Colonic mucosa (tissue), 4 donors: ENCODE measurements at regions not wholly inside any gene's neighbourhood (a gene's known extent, or its start where the extent isn't known, plus 50 kb on each side); places are given as distances from the start of the nearest gene placed in this dataset.

Experiments used
- DNase-seq: peaks from one replicate; pipeline ENCODE4 v3.0.0-alpha.2; 2020
- H3K27ac ChIP-seq: fragments of 200-600 bp; one replicate; pipeline ENCODE4 v1.8.0; 2021
- H3K27me3 ChIP-seq: fragments of 200-600 bp; one replicate; pipeline ENCODE4 v1.8.0; 2021
- H3K36me3 ChIP-seq: fragments of 200-600 bp; one replicate; pipeline ENCODE4 v1.8.0; 2021
- H3K4me1 ChIP-seq: fragments of 200-600 bp; one replicate; pipeline ENCODE4 v1.8.0; 2021; ENCODE audit warnings: mild to moderate bottlenecking
- H3K4me3 ChIP-seq: fragments of 200-600 bp; one replicate; pipeline ENCODE4 v1.8.0; 2021
- H3K9ac ChIP-seq, 2 donors: one replicate each; pipeline ENCODE4 v1.7.0; 2013; ENCODE audit warnings: control low read depth in 2 of 2, low read depth in 2 of 2, low read length in 2 of 2
- H3K9me3 ChIP-seq: fragments of 200-600 bp; one replicate; pipeline ENCODE4 v1.8.0; 2021
- intact Hi-C: fragments of 100-400 bp; cut with DNase I; formaldehyde crosslinking; loops from one replicate; pipeline ENCODE4 v1.14.1; 2022
- TF ChIP-seq, protein P1 (sequence below): fragments of 200-600 bp; IDR thresholded peaks from one replicate; pipeline ENCODE4 v1.8.0; 2022; ENCODE audit warnings: antibody characterized with exemption, mild to moderate bottlenecking
- donor health status: healthy.
- donor health status: DM: no; HTN: no; CAD: no.
- donor health status: DM: no; HTN: no; CAD: no.

DNA sequence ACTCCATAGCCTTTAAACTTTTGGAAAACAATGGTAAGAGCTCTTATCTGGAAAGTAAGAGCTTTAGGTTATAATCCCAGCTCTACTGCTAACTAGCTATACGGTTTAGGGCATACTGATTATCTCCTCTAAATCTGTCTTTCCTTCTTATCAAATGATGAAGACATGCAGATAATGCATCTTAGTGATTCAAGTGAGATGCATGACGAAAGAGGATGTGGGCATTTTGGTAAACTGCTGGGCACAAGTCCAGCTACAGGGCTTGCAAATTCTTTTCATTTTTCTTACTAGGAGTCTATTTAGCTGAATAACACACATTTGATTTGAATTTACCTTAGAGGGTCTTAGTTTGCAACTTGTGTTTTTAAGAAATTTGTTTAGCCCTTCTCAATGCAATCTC, 1604.8 kb upstream of the ZEB2 start:
- no peak for DNase-seq
- TF ChIP-seq, protein P1, sequence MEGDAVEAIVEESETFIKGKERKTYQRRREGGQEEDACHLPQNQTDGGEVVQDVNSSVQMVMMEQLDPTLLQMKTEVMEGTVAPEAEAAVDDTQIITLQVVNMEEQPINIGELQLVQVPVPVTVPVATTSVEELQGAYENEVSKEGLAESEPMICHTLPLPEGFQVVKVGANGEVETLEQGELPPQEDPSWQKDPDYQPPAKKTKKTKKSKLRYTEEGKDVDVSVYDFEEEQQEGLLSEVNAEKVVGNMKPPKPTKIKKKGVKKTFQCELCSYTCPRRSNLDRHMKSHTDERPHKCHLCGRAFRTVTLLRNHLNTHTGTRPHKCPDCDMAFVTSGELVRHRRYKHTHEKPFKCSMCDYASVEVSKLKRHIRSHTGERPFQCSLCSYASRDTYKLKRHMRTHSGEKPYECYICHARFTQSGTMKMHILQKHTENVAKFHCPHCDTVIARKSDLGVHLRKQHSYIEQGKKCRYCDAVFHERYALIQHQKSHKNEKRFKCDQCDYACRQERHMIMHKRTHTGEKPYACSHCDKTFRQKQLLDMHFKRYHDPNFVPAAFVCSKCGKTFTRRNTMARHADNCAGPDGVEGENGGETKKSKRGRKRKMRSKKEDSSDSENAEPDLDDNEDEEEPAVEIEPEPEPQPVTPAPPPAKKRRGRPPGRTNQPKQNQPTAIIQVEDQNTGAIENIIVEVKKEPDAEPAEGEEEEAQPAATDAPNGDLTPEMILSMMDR, result no peak

DNA sequence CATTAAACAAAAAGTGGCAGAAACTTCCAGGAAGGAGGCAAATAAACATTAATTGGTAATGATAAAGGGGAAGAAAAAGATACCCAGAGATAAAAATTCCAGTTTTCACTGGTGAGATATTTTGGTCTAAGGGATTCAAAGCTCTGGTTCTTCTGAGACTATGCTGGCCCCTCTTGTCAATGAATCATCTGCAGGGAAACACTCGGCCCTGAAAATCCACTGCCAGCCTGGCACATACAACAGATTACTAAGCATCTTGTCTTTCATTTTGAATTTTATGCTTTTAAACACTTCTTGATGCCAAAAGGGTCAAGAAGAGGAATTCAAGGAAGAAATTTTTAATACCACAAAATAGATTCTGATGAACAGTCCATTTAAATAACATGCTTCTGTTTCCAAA, 1603.8 kb upstream of the ZEB2 start:
- Histone ChIP-seq H3K4me3 (no peak overlapping the region), H3K36me3 (no peaks in the 10 kb centered on the region), H3K27ac (no peak overlapping the region), H3K4me1 (no peaks in the 10 kb centered on the region), H3K27me3 (no peaks in the 10 kb centered on the region), H3K9ac (no peak overlapping the region), H3K9me3 (no peaks in the 10 kb centered on the region)
- TF ChIP-seq, protein P1, result no peak
- intact Hi-C loops, result no loop called here
- DNase-seq, result no peak

More for the DNA sequence above, 1604.8 kb upstream of the ZEB2 start:
- Histone ChIP-seq H3K27ac (no peak overlapping the region), H3K4me1 (no peaks in the 10 kb centered on the region), H3K27me3 (no peaks in the 10 kb centered on the region), H3K9me3 (no peaks in the 10 kb centered on the region), H3K9ac (no peak overlapping the region), H3K36me3 (no peaks in the 10 kb centered on the region), H3K4me3 (no peak overlapping the region)
- intact Hi-C loops, result no loop called here

DNA sequence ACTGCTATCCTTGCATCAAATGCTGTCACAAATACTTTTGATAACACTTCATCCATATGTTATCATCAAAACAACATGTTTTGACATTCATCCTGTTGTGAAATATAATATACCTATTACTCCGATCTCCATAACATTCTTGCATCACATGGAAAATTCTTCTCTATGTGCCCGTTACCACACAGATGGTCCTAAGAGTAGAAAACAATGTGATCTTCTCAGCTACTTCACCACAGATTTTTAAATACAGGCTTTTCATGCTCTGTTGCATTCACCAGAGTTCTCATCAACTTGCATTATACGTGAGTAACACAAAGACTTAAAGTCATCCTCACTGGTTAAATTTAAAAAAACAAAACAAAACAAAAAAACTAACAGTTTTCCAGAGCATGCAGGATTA, 1603.3 kb upstream of the ZEB2 start:
- Histone ChIP-seq H3K9ac (no peak overlapping the region), H3K27me3 (no peaks in the 10 kb centered on the region), H3K27ac (no peak overlapping the region), H3K4me3 (no peak overlapping the region), H3K4me1 (no peaks in the 10 kb centered on the region), H3K36me3 (no peaks in the 10 kb centered on the region), H3K9me3 (no peaks in the 10 kb centered on the region)
- no peak for DNase-seq
- TF ChIP-seq, protein P1, result no peak
- intact Hi-C loops, result no loop called here

DNA sequence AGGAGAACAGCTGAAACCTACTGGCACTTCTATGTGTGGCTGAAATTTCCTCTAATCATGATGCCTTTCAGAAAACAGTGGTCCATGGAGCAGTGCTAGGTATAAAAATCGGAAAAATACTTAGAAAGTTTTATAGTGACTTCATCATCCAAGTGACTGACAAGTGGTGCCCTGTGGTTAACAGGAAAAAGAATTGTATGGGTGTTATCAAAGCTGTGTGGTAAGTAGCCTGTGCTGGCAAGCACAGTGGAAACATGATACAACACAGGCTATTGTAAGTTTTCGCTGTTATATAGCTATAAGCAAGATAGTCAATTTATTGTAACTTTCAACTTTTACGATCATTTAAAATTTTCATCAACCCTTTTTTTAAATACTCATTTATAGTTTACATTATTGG, 1599.7 kb upstream of the ZEB2 start:
- Histone ChIP-seq H3K9ac (no peak overlapping the region), H3K9me3 (no peaks in the 10 kb centered on the region), H3K27me3 (no peaks in the 10 kb centered on the region), H3K4me1 (no peaks in the 10 kb centered on the region), H3K36me3 (no peaks in the 10 kb centered on the region), H3K4me3 (no peak overlapping the region), H3K27ac (no peak overlapping the region)
- no peak for DNase-seq
- TF ChIP-seq, protein P1, result no peak
- intact Hi-C loops, result no loop called here

DNA sequence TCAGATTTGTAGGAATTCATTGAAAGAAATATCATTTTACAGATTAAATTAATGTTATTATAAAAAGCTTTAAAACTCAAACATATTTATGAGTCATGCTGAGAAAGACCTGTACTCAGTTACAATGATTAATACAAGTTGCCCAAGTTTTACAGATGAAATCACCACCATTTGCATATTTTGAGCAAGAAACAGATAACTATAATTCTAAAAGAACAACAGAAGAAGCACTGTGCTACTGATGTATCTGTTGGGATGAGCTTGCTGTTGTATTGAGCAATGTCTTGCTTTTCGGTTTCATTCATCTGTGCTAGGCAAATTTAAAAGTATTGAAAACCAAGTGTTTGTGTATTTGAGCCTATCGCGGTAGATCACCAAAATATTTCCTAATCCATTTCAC, 1589.1 kb upstream of the ZEB2 start:
- no peaks in the 10 kb centered on the region for H3K36me3 ChIP-seq

More for the DNA sequence above, 1589.1 kb upstream of the ZEB2 start:
- H3K4me3 ChIP-seq, result no peak overlapping the region
- TF ChIP-seq, protein P1, result no peak
- no peaks in the 10 kb centered on the region for H3K4me1 ChIP-seq
- no peaks in the 10 kb centered on the region for H3K9me3 ChIP-seq
- no peak overlapping the region for H3K27ac ChIP-seq
- H3K27me3 ChIP-seq, result no peaks in the 10 kb centered on the region
- intact Hi-C loops, result no loop called here
- no peak overlapping the region for H3K9ac ChIP-seq
- no peak for DNase-seq
